ENCODE measurements at regions not wholly inside any gene's neighbourhood (a gene's known extent, or its start where the extent isn't known, plus 50 kb on each side); places are given as distances from the start of the nearest gene placed in this dataset.
"Not testable (repeated sequence)": the region's sequence is repeated elsewhere in the genome, so short reads cannot be mapped to it uniquely, and the experiment has no call there.

DNA sequence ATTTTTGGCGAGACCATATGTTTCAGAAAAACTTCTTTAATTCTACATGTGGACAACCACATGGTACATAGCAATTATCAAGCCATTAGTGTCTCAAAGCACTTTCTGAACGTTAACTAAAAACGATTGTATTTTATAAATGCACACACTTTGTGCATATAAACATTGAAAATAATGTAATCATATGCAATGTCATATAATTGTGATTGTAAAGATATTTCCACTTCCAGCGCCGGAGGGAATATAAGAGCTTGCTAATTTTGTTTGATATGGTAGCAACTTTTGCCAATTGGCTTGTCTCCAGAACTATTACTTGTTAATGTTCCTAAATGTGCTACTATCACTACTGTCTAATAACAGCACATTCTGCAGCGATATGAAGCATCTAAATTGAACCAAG is 162.3 kb upstream of the SMIM31 start:
- Histone ChIP-seq H3K36me3 (ENCODE audit: insufficient read depth, insufficient read length, low read length) (no peaks in the 10 kb centered on the region), H3K9me3 (ENCODE audit: insufficient read depth, low read length) (no peaks in the 10 kb centered on the region)
- no peak for TF ChIP-seq YY1 (IDR thresholded peaks at IDR 0.05; ENCODE audit: insufficient read depth, insufficient read length)
- TF ChIP-seq SUZ12 (IDR thresholded peaks at IDR 0.05; ENCODE audit: extremely low read depth, insufficient read depth, insufficient read length): no peak
- TF ChIP-seq ZNF274 (IDR thresholded peaks at IDR 0.05; ENCODE audit: low read depth, low read length): no peak

GRCh38 chr4:164595751-164596150 is 158.2 kb upstream of the SMIM31 start:
- no peak overlapping the region for H3K9ac ChIP-seq (ENCODE audit: insufficient read length, low read depth)
- TF ChIP-seq YY1 (IDR thresholded peaks at IDR 0.05; ENCODE audit: insufficient read depth, insufficient read length) (no peak), ZNF274 (IDR thresholded peaks at IDR 0.05; ENCODE audit: low read depth, low read length) (no peak), SUZ12 (IDR thresholded peaks at IDR 0.05; ENCODE audit: extremely low read depth, insufficient read depth, insufficient read length) (no peak)
- no peak for DNase-seq (ENCODE audit: low read depth, low spot score)

More for the DNA sequence above, 162.3 kb upstream of the SMIM31 start:
- Histone ChIP-seq H3K4me3 (ENCODE audit: insufficient read length, low read depth) (no peak overlapping the region), H3K27me3 (ENCODE audit: insufficient read depth, insufficient read length) (no peaks in the 10 kb centered on the region), H3K4me1 (ENCODE audit: insufficient read depth, insufficient read length) (no peaks in the 10 kb centered on the region), H3K9ac (ENCODE audit: insufficient read length, low read depth) (no peak overlapping the region)
- no peak for DNase-seq (ENCODE audit: low read depth, low spot score)

DNA sequence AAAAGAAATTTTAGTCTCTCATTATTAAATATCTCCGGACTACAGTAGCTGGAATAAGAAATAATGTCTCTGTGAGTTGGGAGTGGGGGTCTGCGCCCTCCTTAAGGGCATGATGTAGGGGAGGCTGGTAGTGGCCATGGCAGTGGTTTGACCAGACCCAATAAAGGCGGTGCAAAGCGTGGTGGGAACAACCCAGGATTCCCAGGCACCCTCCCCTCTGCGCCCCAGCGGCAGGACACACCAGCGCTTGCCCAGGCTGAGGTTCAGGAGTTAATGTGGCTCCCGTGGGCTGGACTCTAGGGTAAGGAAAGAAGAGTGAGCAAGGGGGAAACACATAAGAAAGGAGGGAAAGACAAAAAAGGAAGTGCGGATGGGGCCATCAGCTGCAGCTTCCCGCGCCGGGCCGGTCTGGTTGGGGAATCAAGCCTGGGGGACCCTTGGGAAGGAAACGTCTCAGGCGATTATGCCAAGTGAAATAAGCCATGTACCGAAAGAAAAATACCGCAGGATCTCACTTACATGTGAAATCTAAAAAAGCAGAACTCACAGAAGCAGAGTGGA is 157.5 kb upstream of the SMIM31 start:
- Histone ChIP-seq H3K36me3 (ENCODE audit: insufficient read depth, insufficient read length, low read length) (no peaks in the 10 kb centered on the region), H3K27me3 (ENCODE audit: insufficient read depth, insufficient read length) (no peaks in the 10 kb centered on the region), H3K9ac (ENCODE audit: insufficient read length, low read depth) (no peak overlapping the region), H3K9me3 (ENCODE audit: insufficient read depth, low read length) (no peaks in the 10 kb centered on the region), H3K4me3 (ENCODE audit: insufficient read length, low read depth) (no peak overlapping the region), H3K4me1 (ENCODE audit: insufficient read depth, insufficient read length) (no peaks in the 10 kb centered on the region)
- TF ChIP-seq SUZ12 (IDR thresholded peaks at IDR 0.05; ENCODE audit: extremely low read depth, insufficient read depth, insufficient read length) (no peak), ZNF274 (IDR thresholded peaks at IDR 0.05; ENCODE audit: low read depth, low read length) (no peak), YY1 (IDR thresholded peaks at IDR 0.05; ENCODE audit: insufficient read depth, insufficient read length) (no peak)
- DNase-seq (ENCODE audit: low read depth, low spot score): no peak

More at GRCh38 chr4:164595751-164596150, 158.2 kb upstream of the SMIM31 start:
- H3K36me3 ChIP-seq (ENCODE audit: insufficient read depth, insufficient read length, low read length): no peaks in the 10 kb centered on the region
- H3K4me3 ChIP-seq (ENCODE audit: insufficient read length, low read depth): no peak overlapping the region
- no peaks in the 10 kb centered on the region for H3K27me3 ChIP-seq (ENCODE audit: insufficient read depth, insufficient read length)
- H3K9me3 ChIP-seq (ENCODE audit: insufficient read depth, low read length): no peaks in the 10 kb centered on the region
- no peaks in the 10 kb centered on the region for H3K4me1 ChIP-seq (ENCODE audit: insufficient read depth, insufficient read length)

DNA sequence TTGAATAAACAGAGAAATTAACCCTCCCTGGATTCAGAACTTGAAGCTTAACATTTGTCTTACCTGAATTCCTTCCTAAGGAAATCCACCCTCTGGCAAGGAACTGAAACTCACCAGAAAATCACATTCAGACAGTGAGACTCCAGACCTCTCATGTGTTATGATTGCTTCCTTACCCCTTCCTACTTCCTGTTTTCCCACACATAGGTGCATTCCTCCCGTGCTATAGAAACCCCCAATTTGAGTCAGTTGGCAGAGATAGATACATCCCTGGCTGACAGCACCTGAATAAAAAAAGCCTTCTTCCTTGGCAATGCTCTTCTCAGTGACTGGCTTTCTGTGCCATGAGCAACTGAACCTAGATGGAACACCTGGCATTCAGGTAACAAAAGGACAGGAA is 157.0 kb upstream of the SMIM31 start:
- DNase-seq (ENCODE audit: low read depth, low spot score): no peak

GRCh38 chr4:164601653-164602052 is 152.3 kb upstream of the SMIM31 start:
- no peaks in the 10 kb centered on the region for H3K27me3 ChIP-seq (ENCODE audit: insufficient read depth, insufficient read length)
- no peaks in the 10 kb centered on the region for H3K9me3 ChIP-seq (ENCODE audit: insufficient read depth, low read length)
- H3K9ac ChIP-seq (ENCODE audit: insufficient read length, low read depth): no peak overlapping the region
- H3K36me3 ChIP-seq (ENCODE audit: insufficient read depth, insufficient read length, low read length): no peaks in the 10 kb centered on the region
- TF ChIP-seq ZNF274 (IDR thresholded peaks at IDR 0.05; ENCODE audit: low read depth, low read length) (no peak), YY1 (IDR thresholded peaks at IDR 0.05; ENCODE audit: insufficient read depth, insufficient read length) (no peak), SUZ12 (IDR thresholded peaks at IDR 0.05; ENCODE audit: extremely low read depth, insufficient read depth, insufficient read length) (no peak)
- no peak for DNase-seq (ENCODE audit: low read depth, low spot score)
- H3K4me1 ChIP-seq (ENCODE audit: insufficient read depth, insufficient read length): no peaks in the 10 kb centered on the region
- no peak overlapping the region for H3K4me3 ChIP-seq (ENCODE audit: insufficient read length, low read depth)

More for the DNA sequence above, 157.0 kb upstream of the SMIM31 start:
- no peaks in the 10 kb centered on the region for H3K9me3 ChIP-seq (ENCODE audit: insufficient read depth, low read length)
- no peaks in the 10 kb centered on the region for H3K36me3 ChIP-seq (ENCODE audit: insufficient read depth, insufficient read length, low read length)
- no peak overlapping the region for H3K4me3 ChIP-seq (ENCODE audit: insufficient read length, low read depth)
- no peaks in the 10 kb centered on the region for H3K27me3 ChIP-seq (ENCODE audit: insufficient read depth, insufficient read length)
- H3K9ac ChIP-seq (ENCODE audit: insufficient read length, low read depth): no peak overlapping the region
- H3K4me1 ChIP-seq (ENCODE audit: insufficient read depth, insufficient read length): no peaks in the 10 kb centered on the region
- no peak for TF ChIP-seq YY1 (IDR thresholded peaks at IDR 0.05; ENCODE audit: insufficient read depth, insufficient read length)
- TF ChIP-seq ZNF274 (IDR thresholded peaks at IDR 0.05; ENCODE audit: low read depth, low read length): no peak
- no peak for TF ChIP-seq SUZ12 (IDR thresholded peaks at IDR 0.05; ENCODE audit: extremely low read depth, insufficient read depth, insufficient read length)

GRCh38 chr4:164605791-164606190 is 148.1 kb upstream of the SMIM31 start:
- not testable (repeated sequence) for H3K9ac ChIP-seq (ENCODE audit: insufficient read length, low read depth); DNase-seq (ENCODE audit: low read depth, low spot score); H3K4me3 ChIP-seq (ENCODE audit: insufficient read length, low read depth)

DNA sequence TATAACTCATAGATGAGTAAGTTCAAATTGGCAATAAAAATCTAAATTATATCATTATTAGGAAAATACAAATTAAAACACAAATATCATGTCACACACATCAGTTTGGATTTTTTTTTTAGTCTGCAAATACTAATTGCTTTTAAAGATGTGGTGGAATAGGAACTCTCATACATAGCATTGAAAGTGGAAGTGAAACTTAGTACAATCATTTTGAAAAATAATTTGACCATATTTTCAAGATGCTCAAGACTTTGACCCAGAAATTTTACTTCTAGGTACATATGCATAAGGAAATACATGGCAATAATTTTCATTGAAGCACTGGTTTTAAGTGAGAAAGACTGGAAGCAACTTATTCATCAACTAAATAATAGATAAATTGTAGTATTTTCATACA is 147.5 kb upstream of the SMIM31 start:
- Histone ChIP-seq H3K9me3 (ENCODE audit: insufficient read depth, low read length) (no peaks in the 10 kb centered on the region), H3K4me3 (ENCODE audit: insufficient read length, low read depth) (no peak overlapping the region), H3K9ac (ENCODE audit: insufficient read length, low read depth) (no peak overlapping the region), H3K27me3 (ENCODE audit: insufficient read depth, insufficient read length) (no peaks in the 10 kb centered on the region), H3K4me1 (ENCODE audit: insufficient read depth, insufficient read length) (no peaks in the 10 kb centered on the region), H3K36me3 (ENCODE audit: insufficient read depth, insufficient read length, low read length) (no peaks in the 10 kb centered on the region)
- no peak for DNase-seq (ENCODE audit: low read depth, low spot score)
- no peak for TF ChIP-seq YY1 (IDR thresholded peaks at IDR 0.05; ENCODE audit: insufficient read depth, insufficient read length)
- no peak for TF ChIP-seq ZNF274 (IDR thresholded peaks at IDR 0.05; ENCODE audit: low read depth, low read length)
- TF ChIP-seq SUZ12 (IDR thresholded peaks at IDR 0.05; ENCODE audit: extremely low read depth, insufficient read depth, insufficient read length): no peak

More at GRCh38 chr4:164605791-164606190, 148.1 kb upstream of the SMIM31 start:
- H3K36me3 ChIP-seq (ENCODE audit: insufficient read depth, insufficient read length, low read length); H3K4me1 ChIP-seq (ENCODE audit: insufficient read depth, insufficient read length); H3K27me3 ChIP-seq (ENCODE audit: insufficient read depth, insufficient read length); H3K9me3 ChIP-seq (ENCODE audit: insufficient read depth, low read length): not testable (repeated sequence)

All from NT2/D1 (cell line).